HepG2 (cell line): ENCODE measurements at regions not wholly inside any gene's neighbourhood (a gene's known extent, or its start where the extent isn't known, plus 50 kb on each side); places are given as distances from the start of the nearest gene placed in this dataset.
"Not testable (repeated sequence)": the region's sequence is repeated elsewhere in the genome, so short reads cannot be mapped to it uniquely, and the experiment has no call there.

Experiments
- ATAC-seq: fragments of 200-7000 bp; cut with Tn5 transposase; 3 replicates; pipeline ENCODE4 v1.9.1; 2020; ENCODE audit warnings: mild to moderate bottlenecking, moderate library complexity
- BruUV-seq: library from RNA; stranded (reverse); fragments of 400-500 nt; replicated peaks from 2 replicates; lab custom pipeline; 2021; lab: Mats Ljungman, UMichigan
- CTCF ChIA-PET: fragments of 300-600 bp; formaldehyde crosslinking; extraction: SDS; loops from one replicate; lab custom pipeline; 2021; ENCODE audit warnings: low total read pairs, inconsistent platforms, low intra/inter-chr PET ratio; lab: Yijun Ruan, JAX
- POLR2A ChIA-PET: fragments of 350-600 bp; sonication (Branson Sonifier 250); formaldehyde crosslinking; loops from one replicate; lab custom pipeline; 2020; ENCODE audit warnings: antibody characterized with exemption, inconsistent platforms; lab: Yijun Ruan, JAX
- DNase-seq: peaks from one replicate; pipeline ENCODE4 v3.0.0-alpha.2; 2015; ENCODE audit warnings: low spot score
- FAIRE-seq: peaks from 3 replicates; lab custom pipeline; 2011; peaks lifted over from hg19 to GRCh38; lab: Jason Lieb, UNC
- H2AFZ ChIP-seq: one replicate; pipeline ENCODE4 v1.6.1; 2011; ENCODE audit warnings: low read length, inconsistent platforms
- H3K27ac ChIP-seq: fragments of 300-600 bp; 3 replicates; pipeline ENCODE4 v1.8.0; 2011; ENCODE audit warnings: mixed run types, mild to moderate bottlenecking, mixed read lengths, low read length, inconsistent platforms; ENCODE audit not compliant: insufficient read depth; ENCODE audit errors: extremely low read length
- H3K27me3 ChIP-seq, 2 experiments: fragments of 200-600 bp in 1 of 2; 2 replicates in 1 of 2; 3 replicates in 1 of 2; pipeline versions ENCODE4 v1.6.0 to v1.8.0; 2011; ENCODE audit warnings: low read length in 2 of 2, mild to moderate bottlenecking in 2 of 2, moderate library complexity in 2 of 2, inconsistent platforms in 1 of 2; ENCODE audit not compliant: insufficient read depth in 2 of 2, control insufficient read depth in 1 of 2
- H3K36me3 ChIP-seq, 2 experiments: fragments of 200-600 bp in 1 of 2; replicated peaks in 1 of 2; 2 replicates in 1 of 2; 3 replicates in 1 of 2; pipeline versions ENCODE4 v1.5.1 to v1.8.0; 2011; ENCODE audit warnings: low read length in 2 of 2, inconsistent platforms in 1 of 2; ENCODE audit not compliant: insufficient read depth in 2 of 2, control insufficient read depth in 1 of 2
- H3K4me1 ChIP-seq: 2 replicates; pipeline ENCODE4 v1.5.1; 2012; ENCODE audit warnings: low read length, inconsistent platforms; ENCODE audit not compliant: insufficient read depth
- H3K4me2 ChIP-seq: 2 replicates; pipeline ENCODE4 v1.6.0; 2011; ENCODE audit warnings: low read depth, low read length, inconsistent platforms
- H3K4me3 ChIP-seq, 3 experiments: fragments of 200-600 bp in 1 of 3; sonication (generic), shearing (Covaris generic) in 1 of 3; replicated peaks in 1 of 3; 2 replicates each; pipeline ENCODE4 v1.5.1; 2011 to 2016; ENCODE audit warnings: low read length in 3 of 3, inconsistent platforms in 2 of 3, low read depth in 2 of 3, mild to moderate bottlenecking in 2 of 3, control low read depth in 1 of 3, mixed read lengths in 1 of 3; ENCODE audit not compliant: insufficient read depth in 1 of 3
- H3K79me2 ChIP-seq: one replicate; pipeline ENCODE4 v1.6.1; 2011; ENCODE audit warnings: low read length, inconsistent platforms; ENCODE audit not compliant: insufficient read depth
- H3K9ac ChIP-seq: 2 replicates; pipeline ENCODE4 v1.6.0; 2011; ENCODE audit warnings: mild to moderate bottlenecking, low read depth, low read length, inconsistent platforms; ENCODE audit not compliant: insufficient read depth
- H3K9me3 ChIP-seq: 2 replicates; pipeline ENCODE4 v1.5.1; 2012; ENCODE audit warnings: mild to moderate bottlenecking, low read length
- H4K20me1 ChIP-seq: 2 replicates; pipeline ENCODE4 v1.6.0; 2011; ENCODE audit warnings: inconsistent platforms, mild to moderate bottlenecking, low read length, moderate library complexity; ENCODE audit not compliant: insufficient read depth
- BORCS8-MEF2B ChIP-seq: sonication (generic); formaldehyde crosslinking; IDR thresholded peaks from 2 replicates; pipeline ENCODE4 v1.8.0; 2022; ENCODE audit warnings: mild to moderate bottlenecking, missing genetic modification reagents
- CEBPZ ChIP-seq: IDR thresholded peaks from 2 replicates; pipeline ENCODE4 v1.6.1; 2012; ENCODE audit warnings: low read length, improper control_type of control experiment
- JUNB ChIP-seq: sonication (generic); formaldehyde crosslinking; IDR thresholded peaks from 2 replicates; pipeline ENCODE4 v1.8.0; 2022; ENCODE audit warnings: missing genetic modification reagents, mild to moderate bottlenecking, borderline replicate concordance
- KLF15 ChIP-seq: sonication (generic); formaldehyde crosslinking; IDR thresholded peaks from 2 replicates; pipeline ENCODE4 v1.8.1; 2023; ENCODE audit warnings: borderline replicate concordance, mild to moderate bottlenecking, inconsistent platforms, missing genetic modification reagents, mixed read lengths
- MAFF ChIP-seq: IDR thresholded peaks from 2 replicates; pipeline ENCODE4 v1.6.1; 2011; ENCODE audit warnings: low read depth, low read length, improper control_type of control experiment
- MAFK ChIP-seq, 2 experiments: IDR thresholded peaks in 1 of 2; conservative IDR thresholded peaks in 1 of 2; 2 replicates each; pipeline ENCODE4 v1.6.1; 2011; ENCODE audit warnings: improper control_type of control experiment in 2 of 2, low read length in 2 of 2
- MXD4 ChIP-seq: IDR thresholded peaks from 2 replicates; pipeline ENCODE4 v1.6.1; 2016; ENCODE audit warnings: mild to moderate bottlenecking, missing biosample characterization, missing genetic modification reagents
- PHF8 ChIP-seq: sonication (generic); formaldehyde crosslinking; IDR thresholded peaks from 2 replicates; pipeline ENCODE4 v1.5.0; 2020; ENCODE audit warnings: missing genetic modification reagents
- ZNF12 ChIP-seq: sonication (generic); formaldehyde crosslinking; IDR thresholded peaks from 2 replicates; pipeline ENCODE4 v1.5.0; 2020; ENCODE audit warnings: missing genetic modification reagents
- ZNF724P ChIP-seq: sonication (generic); formaldehyde crosslinking; IDR thresholded peaks from 2 replicates; pipeline ENCODE4 v1.8.0; 2022; ENCODE audit warnings: missing genetic modification reagents, borderline replicate concordance
- WGBS: methylation state at CpG from one replicate; pipeline ENCODE4 v1.1.6; 2017; ENCODE audit warnings: low lambda C conversion rate; 5-methylcytosine and 5-hydroxymethylcytosine counted together
- in situ Hi-C: cut with HindIII; loops from 2 replicates; pipeline ENCODE4 v1.10.0; 2017; ENCODE audit warnings: low pct_unique_long_range_greater_than_20kb; ENCODE audit not compliant: extremely low pct_ligation_motif_present
- intact Hi-C: fragments of 100-400 bp; cut with micrococcal nuclease; formaldehyde crosslinking; loops from one replicate; pipeline ENCODE4 v1.10.0; 2022; ENCODE audit not compliant: unreplicated experiment

GRCh38 chr4:79597266-79597665 lies 189.2 kb upstream of the GK2 start:
- Histone ChIP-seq H3K9me3 (no peaks in the 10 kb centered on the region), H3K4me2 (no peak overlapping the region), H2AFZ (no peak overlapping the region), H4K20me1 (no peaks in the 10 kb centered on the region), H3K4me3 (no peak overlapping the region), H3K27ac (no peak overlapping the region), H3K4me1 (no peaks in the 10 kb centered on the region), H3K79me2 (no peaks in the 10 kb centered on the region), H3K27me3 (no peaks in the 10 kb centered on the region)
- DNase-seq (no peak), ATAC-seq (no peak), FAIRE-seq (no peak)
- ChIA-PET CTCF (no interaction called here), POLR2A (no interaction called here)
- intact Hi-C loops, result no loop called here
- BruUV-seq, result no TSS peak
- in situ Hi-C loops, result loop anchor here (25.0 kb wide), 1 partner anchor 560 kb away; no protein-coding TSS in a partner anchor
- 4% methylated on average over 2 of the region's 2 CpGs for WGBS
- TF ChIP-seq MXD4, result no peak
- TF ChIP-seq ZNF724P, result no peak
- TF ChIP-seq, all 625 proteins: peak for 0
- no peaks in the 10 kb centered on the region for H3K36me3 ChIP-seq
- no peak overlapping the region for H3K9ac ChIP-seq

- H3K9ac ChIP-seq, H4K20me1 ChIP-seq, ATAC-seq, H3K9me3 ChIP-seq, BruUV-seq, H3K4me1 ChIP-seq, H3K4me2 ChIP-seq, H3K79me2 ChIP-seq, FAIRE-seq, POLR2A ChIA-PET, H3K4me3 ChIP-seq, H3K27me3 ChIP-seq, CTCF ChIA-PET, intact Hi-C loops, H2AFZ ChIP-seq, H3K27ac ChIP-seq, H3K36me3 ChIP-seq, DNase-seq: not testable (repeated sequence)
- in situ Hi-C loops, result loop anchor here (25.0 kb wide), 1 partner anchor 555 kb away; no protein-coding TSS in a partner anchor
- 28% methylated on average over 3 of the region's 6 CpGs for WGBS
Observed at GRCh38 chr4:79592218-79592617, 184.2 kb upstream of the GK2 start.

GRCh38 chr4:79588679-79589078 lies 180.7 kb upstream of the GK2 start:
- Histone ChIP-seq H2AFZ (no peak overlapping the region), H3K9me3 (no peaks in the 10 kb centered on the region), H3K9ac (no peak overlapping the region), H3K4me2 (no peak overlapping the region), H3K79me2 (no peaks in the 10 kb centered on the region), H3K4me1 (no peaks in the 10 kb centered on the region), H3K36me3 (no peaks in the 10 kb centered on the region), H4K20me1 (no peaks in the 10 kb centered on the region), H3K27ac (no peak overlapping the region), H3K27me3 (no peaks in the 10 kb centered on the region), H3K4me3 (no peak overlapping the region)
- BruUV-seq, result no TSS peak
- ATAC-seq (no peak), FAIRE-seq (no peak), DNase-seq (no peak)
- intact Hi-C loops, result no loop called here
- in situ Hi-C loops, result loop anchor here (25.0 kb wide), 1 partner anchor 551 kb away; no protein-coding TSS in a partner anchor
- WGBS, result 0% methylated on average over 1 of the region's 1 CpG
- ChIA-PET CTCF (no interaction called here), POLR2A (no interaction called here)
- TF ChIP-seq CEBPZ (no peak), MAFK (conservative IDR thresholded peaks at IDR 0.05 in 1 of 2, IDR thresholded peaks at IDR 0.05 in 1 of 2; ENCODE audit: low read length in 2 of 2) (peak; percentile 25 to 59; a peak in 1 of 4 replicates), PHF8 (CRISPR knock-in tag) (no peak), MAFF (0 out of 2 replicates have a peak, but pooled peaks have one; percentile 26), KLF15 (CRISPR knock-in tag) (no peak), JUNB (no peak), BORCS8-MEF2B (CRISPR knock-in tag) (no peak), ZNF12 (CRISPR knock-in tag) (no peak)
